ENCODE measurements at regions not wholly inside any gene's neighbourhood (a gene's known extent, or its start where the extent isn't known, plus 50 kb on each side); places are given as distances from the start of the nearest gene placed in this dataset.

DNA sequence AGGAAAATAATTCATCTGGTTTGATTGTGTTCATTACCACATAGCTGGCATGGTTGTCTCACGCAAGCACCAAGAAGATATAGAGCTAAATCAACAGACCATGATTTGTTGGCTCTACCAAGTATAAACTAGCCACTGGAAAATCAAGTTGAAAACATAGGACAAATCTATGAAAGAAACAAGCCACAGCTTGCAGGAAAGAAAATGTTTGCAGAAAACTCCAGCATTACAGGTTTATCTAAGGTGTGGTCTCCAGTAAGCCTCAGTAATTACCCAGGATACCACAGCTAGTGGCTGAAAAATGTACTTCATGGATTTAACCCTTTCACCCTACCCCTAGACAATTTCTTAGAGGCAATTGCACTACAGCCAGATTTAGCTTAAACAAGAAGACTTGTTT is 340.6 kb downstream of the SOX2 start:
- DNase-seq (ENCODE audit: low read depth in 4 of 4, low spot score in 3 of 4), result no peak

DNA sequence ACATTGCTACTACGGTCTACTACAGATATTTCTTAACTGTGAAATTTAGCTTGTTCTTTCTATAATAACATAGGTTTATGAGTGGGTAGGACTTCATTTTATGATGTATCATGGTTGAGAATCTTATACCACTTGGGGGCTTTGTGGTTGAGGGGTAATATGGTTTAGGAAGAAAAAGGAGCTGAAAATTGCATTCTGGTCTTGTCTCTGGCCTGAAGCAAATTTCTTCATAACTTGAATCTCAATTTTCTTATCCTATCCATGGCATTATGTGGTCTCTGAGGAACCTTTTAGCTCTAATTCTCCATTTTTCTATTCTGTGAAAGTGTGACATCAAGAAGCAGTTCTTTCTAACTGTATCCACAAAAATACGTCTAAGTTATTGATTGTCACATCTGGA is 341.0 kb downstream of the SOX2 start:
- no peak for DNase-seq (ENCODE audit: low read depth in 4 of 4, low spot score in 3 of 4)

DNA sequence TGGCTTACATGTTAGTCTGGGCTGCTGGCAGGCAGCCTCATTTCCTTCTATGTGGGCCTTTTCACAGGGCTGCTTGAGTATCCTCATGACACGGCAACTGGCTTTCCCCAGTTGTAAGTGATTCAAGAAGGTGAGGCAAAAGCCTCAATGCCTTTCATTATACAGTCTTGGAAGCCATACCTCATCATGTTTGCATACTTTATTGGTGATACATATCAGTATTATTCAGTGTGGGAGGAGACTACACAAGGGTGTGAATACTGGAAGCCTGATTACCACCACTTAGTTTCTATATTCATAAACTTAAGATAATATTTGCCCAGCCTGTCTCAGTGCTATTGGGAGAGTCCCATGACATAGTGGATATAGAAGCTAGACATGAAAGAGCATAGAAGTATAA is 346.8 kb downstream of the SOX2 start:
- DNase-seq (ENCODE audit: low read depth in 4 of 4, low spot score in 3 of 4), result no peak

GRCh38 chr3:182063742-182064141 is 352.0 kb downstream of the SOX2 start:
- DNase-seq (ENCODE audit: low read depth in 4 of 4, low spot score in 3 of 4), result no peak

DNA sequence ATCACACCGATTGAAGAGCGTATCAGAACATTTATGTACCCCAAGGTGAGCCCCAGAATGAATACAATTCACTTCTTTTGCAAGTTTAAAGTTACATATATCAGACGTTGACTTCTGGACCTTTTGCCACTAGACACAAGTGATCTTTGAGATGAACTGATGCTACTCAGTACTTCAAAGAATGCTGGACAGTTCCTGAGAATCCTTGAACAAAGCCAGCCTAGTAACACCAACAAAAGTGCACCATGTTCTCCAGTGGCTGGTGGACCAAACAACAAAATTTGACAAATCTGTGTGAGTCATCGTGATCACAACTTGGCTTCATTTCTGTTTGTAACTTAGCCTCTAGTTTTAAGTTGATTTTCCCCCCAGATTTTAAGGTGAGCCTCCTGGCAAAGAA is 355.7 kb downstream of the SOX2 start:
- no peak for DNase-seq (ENCODE audit: low read depth in 4 of 4, low spot score in 3 of 4)

DNA sequence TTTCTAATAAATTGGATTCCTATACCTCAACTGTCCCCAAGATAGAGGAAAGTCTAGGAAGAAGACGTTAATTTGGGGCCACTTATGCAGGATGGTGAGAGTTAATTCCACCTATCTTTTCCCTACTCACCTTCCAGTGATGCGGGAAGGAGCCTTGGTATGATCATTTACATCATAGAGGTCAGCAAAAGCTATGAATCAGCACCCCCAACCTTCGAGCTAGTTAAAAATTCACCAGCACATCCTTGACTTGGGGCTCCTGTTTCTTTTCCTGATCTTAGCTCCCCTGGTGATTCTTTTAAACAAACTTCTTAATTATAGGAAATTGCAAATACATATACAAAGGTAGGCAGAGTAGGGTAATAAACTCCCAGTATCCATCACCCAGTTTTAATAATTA is 366.6 kb downstream of the SOX2 start:
- no peak for DNase-seq (ENCODE audit: low read depth in 4 of 4, low spot score in 3 of 4)

DNA sequence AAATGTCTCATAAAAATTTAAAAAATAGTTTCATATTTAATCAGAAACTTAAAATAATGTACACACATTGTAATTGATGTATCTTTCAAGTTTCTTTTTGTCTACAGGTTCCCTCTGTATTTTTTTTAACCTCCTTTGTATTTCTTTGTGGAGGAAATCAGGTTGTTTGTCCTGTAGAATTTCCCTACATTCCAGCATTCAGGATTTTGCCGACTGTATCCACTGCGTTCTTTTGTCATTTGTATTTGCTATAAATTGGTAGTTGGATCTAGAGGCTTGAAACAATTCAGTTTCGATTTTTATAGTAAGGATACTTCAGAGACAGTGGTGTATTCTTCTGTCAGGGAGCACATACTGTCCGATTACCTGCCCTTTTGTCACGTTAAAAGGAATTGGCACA is 367.2 kb downstream of the SOX2 start:
- DNase-seq (ENCODE audit: low read depth in 4 of 4, low spot score in 3 of 4), result no peak

DNA sequence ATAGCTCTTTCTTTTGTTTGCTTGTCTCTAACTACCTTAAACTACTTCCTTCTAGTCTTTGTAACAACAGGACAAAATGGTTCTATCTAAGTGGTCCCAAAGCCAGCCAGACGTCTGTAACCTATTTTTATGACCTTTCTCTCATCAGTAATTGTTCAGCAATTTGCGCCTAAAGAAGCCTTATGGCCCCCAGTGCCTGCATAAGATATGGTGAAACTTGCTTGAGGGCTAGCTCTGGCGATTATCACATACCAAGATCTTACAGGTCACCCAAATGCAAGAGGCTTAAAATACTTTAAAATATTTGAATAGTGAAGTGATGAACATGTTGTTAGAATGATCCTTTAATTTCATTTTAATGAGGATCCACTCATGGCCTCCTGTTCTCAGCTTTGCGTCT is 369.4 kb downstream of the SOX2 start:
- no peak for DNase-seq (ENCODE audit: low read depth in 4 of 4, low spot score in 3 of 4)

GRCh38 chr3:182083112-182083511 is 371.4 kb downstream of the SOX2 start:
- no peak for DNase-seq (ENCODE audit: low read depth in 4 of 4, low spot score in 3 of 4)

GRCh38 chr3:182092662-182093262 is 381.0 kb downstream of the SOX2 start:
- DNase-seq (ENCODE audit: low read depth in 4 of 4, low spot score in 3 of 4), result no peak

DNA sequence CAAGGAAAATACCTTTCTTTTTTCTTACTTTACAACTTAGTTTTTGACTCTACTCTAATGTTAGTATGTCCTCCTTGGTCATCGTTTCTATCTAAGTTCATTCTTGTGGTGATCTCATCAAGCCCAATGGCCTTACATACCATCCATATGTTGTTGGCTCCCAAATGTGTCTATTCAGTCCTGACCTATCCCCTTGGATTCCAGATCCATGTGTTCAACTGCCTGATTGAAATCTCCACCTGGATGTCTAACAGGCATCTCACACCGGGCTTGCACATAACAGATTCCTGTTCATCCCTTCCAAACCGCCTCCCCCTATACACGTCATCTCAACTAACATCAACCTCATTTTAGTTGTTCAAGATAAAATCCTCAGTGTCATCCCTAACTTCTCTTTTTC is 382.6 kb downstream of the SOX2 start:
- DNase-seq (ENCODE audit: low read depth in 4 of 4, low spot score in 3 of 4), result no peak

DNA sequence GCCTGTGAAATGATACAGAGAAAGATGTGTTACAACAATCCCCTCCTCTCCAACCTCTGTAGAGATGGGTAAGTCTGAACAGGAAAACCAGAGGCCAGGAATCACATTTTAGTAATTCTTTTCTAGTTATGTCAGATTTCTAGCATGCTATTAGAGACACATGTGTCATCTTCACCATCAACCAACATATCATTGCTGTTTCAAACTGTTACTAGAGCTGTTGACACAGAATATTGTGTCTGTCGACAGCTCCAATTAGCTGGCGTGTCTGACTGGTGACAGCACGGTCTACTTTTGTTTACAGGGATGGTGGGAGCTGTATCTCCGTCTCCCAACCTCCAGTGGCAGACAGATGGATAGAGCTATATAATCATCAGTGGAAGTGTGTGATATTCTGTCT is 393.2 kb downstream of the SOX2 start:
- DNase-seq (ENCODE audit: low read depth in 4 of 4, low spot score in 3 of 4), result no peak

DNA sequence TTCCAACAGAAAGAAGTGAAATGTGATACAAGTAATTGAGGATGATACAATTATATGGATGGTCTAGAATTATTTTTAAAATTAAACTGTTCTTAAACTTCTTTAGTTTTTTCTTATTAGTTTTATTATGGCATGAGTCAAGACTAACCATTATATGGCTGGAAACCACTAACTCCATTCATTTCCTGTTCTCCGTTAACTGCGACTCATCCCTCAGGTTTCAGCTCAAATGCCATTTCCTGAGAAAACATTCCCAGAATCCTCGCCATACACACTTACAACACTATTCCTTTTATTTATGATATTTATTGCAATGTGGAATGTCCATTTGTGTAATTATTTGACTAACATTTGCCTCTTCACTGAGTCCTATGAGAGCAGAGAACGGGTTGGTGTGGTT is 394.1 kb downstream of the SOX2 start:
- no peak for DNase-seq (ENCODE audit: low read depth in 4 of 4, low spot score in 3 of 4)

DNA sequence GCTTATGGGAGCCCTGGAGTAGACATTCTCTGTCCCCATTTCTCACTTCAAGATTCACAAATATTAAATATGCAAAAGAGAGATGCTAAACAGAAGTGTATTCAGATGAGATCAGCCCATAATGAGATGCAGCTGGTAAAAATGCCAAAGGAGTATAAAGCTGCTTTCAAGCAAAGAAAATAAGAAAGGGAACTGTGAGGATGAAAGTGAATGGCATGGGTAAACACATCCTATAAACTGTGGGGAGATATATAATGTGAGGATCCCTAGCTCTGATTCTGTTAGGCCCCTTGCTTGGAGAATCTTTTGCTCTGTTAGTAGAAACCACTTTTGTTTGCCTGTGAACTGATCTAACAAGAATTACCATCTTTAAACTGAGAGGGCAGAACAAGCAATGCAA is 396.6 kb downstream of the SOX2 start:
- DNase-seq (ENCODE audit: low read depth in 4 of 4, low spot score in 3 of 4), result no peak

DNA sequence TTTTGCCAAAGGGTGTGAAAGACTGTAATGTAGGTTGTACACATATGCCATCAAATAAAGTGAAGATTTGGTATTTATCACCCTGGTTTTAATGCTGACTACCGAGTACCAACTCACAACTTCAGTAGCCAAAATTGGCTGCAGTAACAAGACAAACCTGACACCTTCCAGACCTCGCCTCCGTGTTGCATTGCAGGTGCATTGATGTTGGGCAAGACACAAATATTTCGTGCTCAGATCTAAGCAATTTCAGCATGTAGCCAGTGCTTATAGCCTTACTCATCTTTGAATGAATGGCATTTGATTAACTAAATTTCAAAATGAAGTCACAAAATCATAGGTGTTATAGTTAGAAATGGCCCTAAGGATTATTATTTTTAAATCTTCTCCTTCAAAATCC is 400.2 kb downstream of the SOX2 start:
- no peak for DNase-seq (ENCODE audit: low read depth in 4 of 4, low spot score in 3 of 4)

DNA sequence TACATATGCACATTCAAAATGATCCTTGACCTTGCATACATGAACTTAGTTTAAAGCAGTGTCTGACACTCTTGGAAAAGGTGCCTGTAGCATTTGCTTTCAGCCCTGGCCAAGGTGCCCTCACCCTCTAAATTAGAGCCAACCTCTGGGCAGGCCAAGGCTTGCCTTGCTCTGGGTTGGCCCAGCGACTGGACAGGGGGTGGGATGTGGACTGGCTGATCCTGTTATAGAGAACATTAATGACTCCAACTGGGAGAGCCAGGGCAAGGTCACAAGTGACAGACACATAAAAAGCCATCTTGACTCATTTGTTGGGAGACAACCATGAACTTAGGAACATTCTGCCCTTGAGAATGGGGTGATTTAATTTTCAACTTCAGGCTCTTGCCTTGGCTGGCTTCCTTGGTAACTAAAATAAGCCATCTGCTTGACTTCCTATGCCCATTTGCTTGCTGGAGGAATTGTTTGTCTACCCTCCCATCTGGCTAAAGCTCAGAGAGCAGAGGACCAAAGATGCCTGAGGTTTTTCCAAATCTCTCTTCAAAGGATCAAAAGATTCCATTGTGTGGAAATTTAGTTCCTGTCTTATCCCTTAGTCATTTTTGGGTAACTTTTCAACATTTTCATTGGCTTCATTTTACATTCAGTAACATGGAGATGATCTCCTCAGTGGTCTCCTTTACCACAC is 403.7 kb downstream of the SOX2 start:
- DNase-seq (ENCODE audit: low read depth in 4 of 4, low spot score in 3 of 4), result no peak

DNA sequence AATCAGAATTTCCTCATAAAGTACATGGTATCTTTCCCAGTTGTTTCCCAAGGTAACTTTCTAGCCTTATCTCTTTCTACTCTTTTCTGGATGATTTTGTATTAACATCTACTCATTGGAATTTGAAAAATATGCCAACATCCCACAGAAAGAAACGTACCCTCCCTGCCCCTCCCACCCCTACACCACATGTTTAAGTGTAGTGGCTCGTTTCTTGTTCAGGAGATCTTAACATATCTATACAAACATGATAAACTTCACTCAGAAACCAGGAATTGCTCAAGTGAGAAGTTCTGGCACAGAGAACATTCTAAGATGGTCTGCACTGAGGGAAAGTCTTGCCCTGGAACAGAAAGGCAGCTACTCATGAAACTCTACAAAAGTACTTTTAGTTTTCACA is 404.7 kb downstream of the SOX2 start:
- no peak for DNase-seq (ENCODE audit: low read depth in 4 of 4, low spot score in 3 of 4)

- DNase-seq (ENCODE audit: low read depth in 4 of 4, low spot score in 3 of 4), result no peak
Observed at GRCh38 chr3:182117131-182117530, 405.4 kb downstream of the SOX2 start.

- DNase-seq (ENCODE audit: low read depth in 4 of 4, low spot score in 3 of 4), result no peak
Observed at GRCh38 chr3:182117583-182117982, 405.9 kb downstream of the SOX2 start.

GRCh38 chr3:182118066-182118465 is 406.3 kb downstream of the SOX2 start:
- no peak for DNase-seq (ENCODE audit: low read depth in 4 of 4, low spot score in 3 of 4)

GRCh38 chr3:182121401-182121800 is 409.7 kb downstream of the SOX2 start:
- DNase-seq (ENCODE audit: low read depth in 4 of 4, low spot score in 3 of 4), result no peak

GRCh38 chr3:182122779-182123178 is 411.1 kb downstream of the SOX2 start:
- DNase-seq (ENCODE audit: low read depth in 4 of 4, low spot score in 3 of 4), result no peak

DNA sequence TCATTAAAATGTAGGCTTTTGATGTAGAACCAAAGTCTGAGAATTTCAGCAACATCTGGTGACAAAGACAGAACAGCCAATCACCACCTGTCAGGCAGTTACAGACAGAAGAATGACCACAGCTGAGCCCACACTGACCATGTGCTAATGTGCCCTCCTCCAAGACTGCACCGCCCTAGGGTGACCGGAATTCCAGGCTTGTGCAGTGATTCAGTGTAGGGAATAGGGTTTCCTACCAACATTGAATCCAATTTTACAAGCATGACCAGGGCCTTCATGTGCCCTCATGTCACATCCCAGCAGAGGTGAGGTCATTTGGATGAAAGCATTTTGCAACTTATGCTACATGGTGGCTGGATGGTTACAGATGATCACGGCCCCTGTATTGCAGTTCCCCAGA is 412.5 kb downstream of the SOX2 start:
- DNase-seq (ENCODE audit: low read depth in 4 of 4, low spot score in 3 of 4), result no peak

Data from right renal pelvis (tissue), 4 donors.